ENCODE measurements at regions not wholly inside any gene's neighbourhood (a gene's known extent, or its start where the extent isn't known, plus 50 kb on each side); places are given as distances from the start of the nearest gene placed in this dataset.

- ChIA-PET POLR2A (interaction anchor here (0.9 kb wide), 1 partner anchor 10 kb away, joined by 5 read pairs; no protein-coding TSS in a partner anchor), CTCF (interaction anchor here (0.9 to 1.2 kb wide), 5 partner anchors 10 to 375 kb away, joined by 3 to 4 read pairs (median 3); no protein-coding TSS in a partner anchor)
- TF ChIP-seq FOXM1 (IDR thresholded peaks at IDR 0.05; ENCODE audit: low read depth) (no peak), TCF12 (IDR thresholded peaks at IDR 0.05) (no peak), RAD21 (IDR thresholded peaks at IDR 0.05; ENCODE audit: low read length) (no peak), SMC3 (IDR thresholded peaks at IDR 0.05; ENCODE audit: low read depth, low read length) (no peak), GATA2 (CRISPR knock-in tag; IDR thresholded peaks at IDR 0.05) (no peak), TAF1 (IDR thresholded peaks at IDR 0.05; ENCODE audit: borderline replicate concordance, low read depth, low read length) (no peak)
- WGBS (ENCODE audit: low lambda C conversion rate): 34% methylated on average over 5 of the region's 5 CpGs
- Histone ChIP-seq H3K9me2 (no peaks in the 10 kb centered on the region), H3F3A (replicated peaks; ENCODE audit: insufficient read depth) (no peaks in the 10 kb centered on the region), H3K4me1 (ENCODE audit: control insufficient read depth in 1 of 2, insufficient read depth in 2 of 2, low read depth in 1 of 2, low read length in 1 of 2) (peaks cover 0 to 2% of the 10 kb centered on the region in 2 experiments; a peak in 1 of 4 replicates), H3K9ac (no peak overlapping the region), H3K4me3 (ENCODE audit: low read depth in 2 of 2, low read length in 1 of 2) (no peak overlapping the region), H4K20me1 (ENCODE audit: insufficient read depth) (no peaks in the 10 kb centered on the region), H3K36me3 (replicated peaks in 1 of 2; ENCODE audit: control insufficient read depth in 1 of 2, insufficient read depth in 2 of 2, low read length in 1 of 2) (no peaks in the 10 kb centered on the region), H3K27me3 (ENCODE audit: insufficient read depth) (no peaks in the 10 kb centered on the region), H3K9me3 (no peaks in the 10 kb centered on the region), H2AFZ (ENCODE audit: low read depth) (no peak overlapping the region), H3K4me2 (no peak overlapping the region), H3K27ac (ENCODE audit: low read depth in 2 of 2, low read length in 1 of 2) (no peak overlapping the region), H3K79me2 (ENCODE audit: insufficient read depth) (no peaks in the 10 kb centered on the region)
- DNase-seq: no peak
Observed at GRCh38 chr11:95444309-95445241, 213.6 kb upstream of the SESN3 start.

DNA sequence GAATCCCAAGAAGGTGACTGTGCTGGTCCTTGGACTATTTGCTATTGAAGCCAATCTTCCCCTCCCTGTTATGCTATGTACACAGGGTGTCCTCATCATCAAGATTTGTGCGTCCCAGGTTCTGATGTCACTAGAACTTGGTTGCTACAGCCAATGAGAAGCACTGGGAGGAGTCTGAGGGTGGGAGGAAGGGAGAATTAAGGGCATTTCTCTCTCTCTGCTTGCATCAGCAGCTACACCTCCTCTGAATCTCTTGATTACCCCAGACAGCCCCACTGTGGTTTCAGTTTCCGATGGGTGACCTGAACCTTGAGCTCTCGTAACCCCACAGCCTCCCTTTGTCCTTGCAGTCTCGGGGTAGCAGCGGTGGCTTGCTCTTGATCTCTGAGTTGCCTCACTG is 212.4 kb upstream of the SESN3 start:
- Histone ChIP-seq H3K9me3 (no peaks in the 10 kb centered on the region), H3K4me1 (ENCODE audit: control insufficient read depth in 1 of 2, insufficient read depth in 2 of 2, low read depth in 1 of 2, low read length in 1 of 2) (peaks cover 0 to 2% of the 10 kb centered on the region in 2 experiments; a peak in 1 of 4 replicates), H3K9me2 (no peaks in the 10 kb centered on the region), H4K20me1 (ENCODE audit: insufficient read depth) (no peaks in the 10 kb centered on the region), H3K36me3 (replicated peaks in 1 of 2; ENCODE audit: control insufficient read depth in 1 of 2, insufficient read depth in 2 of 2, low read length in 1 of 2) (no peaks in the 10 kb centered on the region), H3F3A (replicated peaks; ENCODE audit: insufficient read depth) (no peaks in the 10 kb centered on the region), H3K4me2 (no peak overlapping the region), H3K27ac (ENCODE audit: low read depth in 2 of 2, low read length in 1 of 2) (no peak overlapping the region), H3K9ac (no peak overlapping the region), H2AFZ (ENCODE audit: low read depth) (no peak overlapping the region), H3K27me3 (ENCODE audit: insufficient read depth) (no peaks in the 10 kb centered on the region), H3K79me2 (ENCODE audit: insufficient read depth) (no peaks in the 10 kb centered on the region), H3K4me3 (ENCODE audit: low read depth in 2 of 2, low read length in 1 of 2) (no peak overlapping the region)
- no peak for DNase-seq
- WGBS (ENCODE audit: low lambda C conversion rate): 57% methylated on average over 5 of the region's 5 CpGs
- CTCF ChIA-PET: interaction anchor here (0.9 to 1.2 kb wide), 4 partner anchors 9 to 374 kb away, joined by 3 to 4 read pairs (median 3); no protein-coding TSS in a partner anchor
- TF ChIP-seq RFX5 (IDR thresholded peaks at IDR 0.05; ENCODE audit: low read length) (no peak), MEF2A (IDR thresholded peaks at IDR 0.05; ENCODE audit: borderline replicate concordance, low read depth) (no peak), FOXM1 (IDR thresholded peaks at IDR 0.05; ENCODE audit: low read depth) (no peak), TEAD4 (IDR thresholded peaks at IDR 0.05; ENCODE audit: borderline replicate concordance, insufficient read depth) (no peak), PBX3 (IDR thresholded peaks at IDR 0.05) (no peak), SIN3A (IDR thresholded peaks at IDR 0.05; ENCODE audit: borderline replicate concordance, low read depth, low read length) (no peak)
- POLR2A ChIA-PET: interaction anchor here (0.9 kb wide), 1 partner anchor 9 kb away, joined by 5 read pairs; no protein-coding TSS in a partner anchor
